CMK (cell line): ENCODE measurements at regions not wholly inside any gene's neighbourhood (a gene's known extent, or its start where the extent isn't known, plus 50 kb on each side); places are given as distances from the start of the nearest gene placed in this dataset.

ENCODE experiments used
- DNase-seq: peaks from one replicate; pipeline ENCODE4 v3.0.0-alpha.2; 2010; ENCODE audit warnings: low read depth

- DNase-seq = no peak
Observed at GRCh38 chr6:41429506-41430504, 94.4 kb downstream of the NCR2 start.

GRCh38 chr6:41430875-41431274 is 95.5 kb downstream of the NCR2 start:
- no peak for DNase-seq

- no peak for DNase-seq
Observed at GRCh38 chr6:41432280-41432679, 96.9 kb downstream of the NCR2 start.

GRCh38 chr6:41434803-41435481 is 99.5 kb downstream of the NCR2 start:
- no peak for DNase-seq

GRCh38 chr6:41437604-41438003 is 102.2 kb downstream of the NCR2 start:
- no peak for DNase-seq

GRCh38 chr6:41438746-41439145 is 103.3 kb downstream of the NCR2 start:
- DNase-seq = no peak

GRCh38 chr6:41439524-41440418 is 104.4 kb downstream of the NCR2 start:
- DNase-seq = no peak

- no peak for DNase-seq
Observed at GRCh38 chr6:41440958-41441357, 105.2 kb upstream of the FOXP4 start.

- DNase-seq = no peak
Observed at GRCh38 chr6:41441598-41442351, 104.4 kb upstream of the FOXP4 start.

- DNase-seq = no peak
Observed at GRCh38 chr6:41442352-41442672, 103.9 kb upstream of the FOXP4 start.

GRCh38 chr6:41442800-41443501 is 103.2 kb upstream of the FOXP4 start:
- no peak for DNase-seq

GRCh38 chr6:41443616-41444525 is 102.3 kb upstream of the FOXP4 start:
- DNase-seq = no peak

- no peak for DNase-seq
Observed at GRCh38 chr6:41445261-41445660, 100.9 kb upstream of the FOXP4 start.

GRCh38 chr6:41446132-41446531 is 100.0 kb upstream of the FOXP4 start:
- no peak for DNase-seq

- DNase-seq = no peak
Observed at GRCh38 chr6:41446907-41447545, 99.2 kb upstream of the FOXP4 start.

- no peak for DNase-seq
Observed at GRCh38 chr6:41448256-41448655, 97.9 kb upstream of the FOXP4 start.

GRCh38 chr6:41449399-41450245 is 96.6 kb upstream of the FOXP4 start:
- no peak for DNase-seq

GRCh38 chr6:41450581-41450980 is 95.6 kb upstream of the FOXP4 start:
- DNase-seq = no peak
